ENCODE measurements at regions not wholly inside any gene's neighbourhood (a gene's known extent, or its start where the extent isn't known, plus 50 kb on each side); places are given as distances from the start of the nearest gene placed in this dataset.

DNA sequence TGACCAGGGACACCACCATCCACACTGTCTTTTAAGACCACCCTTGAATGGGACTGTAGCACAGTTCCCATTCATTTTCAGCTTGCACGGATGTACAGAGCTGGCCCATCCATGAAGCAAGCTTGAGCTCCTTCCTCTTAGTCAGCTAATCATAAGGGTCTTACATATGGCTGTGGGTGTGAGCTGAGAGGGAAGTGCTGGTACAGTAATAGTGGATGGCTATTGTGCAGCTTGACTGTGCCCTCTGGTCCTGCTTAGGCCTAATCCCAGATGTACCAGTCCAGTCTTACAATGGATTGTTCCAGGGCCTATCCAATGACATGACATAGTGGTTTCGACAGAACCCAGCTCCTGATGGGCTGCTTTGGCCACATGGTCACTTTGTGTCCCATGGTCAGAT, 96.9 kb upstream of the ZNF438 start:
- H3K27ac ChIP-seq (ENCODE audit: low read depth, low read length) = no peak overlapping the region
- no peak for ATAC-seq
- TF ChIP-seq FOSL1 (IDR thresholded peaks at IDR 0.05; ENCODE audit: low read depth) = no peak
- H3K79me2 ChIP-seq (ENCODE audit: insufficient read depth, low read length) = no peaks in the 10 kb centered on the region
- no peaks in the 10 kb centered on the region for H3K9me2 ChIP-seq (ENCODE audit: insufficient read depth)
- peaks cover 5 to 9% of the 10 kb centered on the region in 2 experiments; a peak in 2 of 4 replicates for H3K4me1 ChIP-seq (ENCODE audit: control insufficient read depth in 1 of 2, insufficient read depth in 2 of 2, low read length in 2 of 2)
- ChIA-PET POLR2A (no interaction called here), RAD21 (ENCODE audit: low non-redundant PET in 1 of 2, low total read pairs in 2 of 2, uncharacterized antibody in 2 of 2, unreplicated experiment in 2 of 2) (no interaction called here), CTCF (no interaction called here)
- no peaks in the 10 kb centered on the region for H3K27me3 ChIP-seq (ENCODE audit: insufficient read depth, low read length)
- H3K9me3 ChIP-seq (ENCODE audit: control insufficient read depth in 1 of 2, insufficient read depth in 1 of 2, low read depth in 1 of 2, low read length in 2 of 2) = no peaks in the 10 kb centered on the region
- no peak overlapping the region for H3K4me3 ChIP-seq (replicated peaks in 1 of 2; ENCODE audit: low read depth in 1 of 2, low read length in 2 of 2)
- H2AFZ ChIP-seq (ENCODE audit: low read depth, low read length, poor library complexity, severe bottlenecking) = no peak overlapping the region
- no peak for DNase-seq (ENCODE audit: low read depth, low spot score)
- no peak overlapping the region for H3K9ac ChIP-seq (ENCODE audit: low read length)
- intact Hi-C loops (cut with micrococcal nuclease) = no loop called here
- no peaks in the 10 kb centered on the region for H4K20me1 ChIP-seq (ENCODE audit: insufficient read depth)
- H3K4me2 ChIP-seq (ENCODE audit: low read length) = no peak overlapping the region
- no peaks in the 10 kb centered on the region for H3K36me3 ChIP-seq (ENCODE audit: control insufficient read depth in 1 of 2, insufficient read depth in 2 of 2, low read length in 2 of 2)
- no TSS peak for BruUV-seq (replicated peaks)

DNA sequence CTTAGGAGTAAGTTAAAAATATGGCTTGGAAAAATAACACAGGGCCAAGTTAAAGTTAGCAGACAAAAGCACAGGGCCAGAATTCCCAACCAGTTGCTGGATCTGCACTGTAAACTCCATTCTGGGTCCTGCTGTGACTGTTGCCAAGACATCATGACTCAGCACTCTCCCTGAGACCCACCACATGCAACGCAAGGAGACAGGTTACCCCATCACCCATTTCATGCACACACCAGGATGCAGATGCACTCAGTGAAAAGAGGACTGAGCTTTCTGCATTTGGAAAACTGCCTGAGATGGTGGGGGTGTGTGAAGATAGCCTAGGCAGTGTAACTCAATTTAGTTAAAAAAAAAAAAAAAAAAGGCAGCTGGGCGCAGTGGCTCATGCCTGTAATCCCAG, 97.6 kb upstream of the ZNF438 start:
- no peak overlapping the region for H3K9ac ChIP-seq (ENCODE audit: low read length)
- DNase-seq (ENCODE audit: low read depth, low spot score) (no peak), ATAC-seq (no peak)
- CTCF ChIA-PET = no interaction called here
- H2AFZ ChIP-seq (ENCODE audit: low read depth, low read length, poor library complexity, severe bottlenecking) = peak overlapping the region; percentile 31
- H3K27ac ChIP-seq (ENCODE audit: low read depth, low read length) = no peak overlapping the region
- H3K4me3 ChIP-seq (replicated peaks in 1 of 2; ENCODE audit: low read depth in 1 of 2, low read length in 2 of 2) = no peak overlapping the region
- POLR2A ChIA-PET = no interaction called here
- RAD21 ChIA-PET (ENCODE audit: low non-redundant PET in 1 of 2, low total read pairs in 2 of 2, uncharacterized antibody in 2 of 2, unreplicated experiment in 2 of 2) = no interaction called here
- H3K9me3 ChIP-seq (ENCODE audit: control insufficient read depth in 1 of 2, insufficient read depth in 1 of 2, low read depth in 1 of 2, low read length in 2 of 2) = no peaks in the 10 kb centered on the region
- no peaks in the 10 kb centered on the region for H3K36me3 ChIP-seq (ENCODE audit: control insufficient read depth in 1 of 2, insufficient read depth in 2 of 2, low read length in 2 of 2)
- no peaks in the 10 kb centered on the region for H3K27me3 ChIP-seq (ENCODE audit: insufficient read depth, low read length)
- no peaks in the 10 kb centered on the region for H3K79me2 ChIP-seq (ENCODE audit: insufficient read depth, low read length)
- H3K4me1 ChIP-seq (ENCODE audit: control insufficient read depth in 1 of 2, insufficient read depth in 2 of 2, low read length in 2 of 2) = peaks cover 6 to 15% of the 10 kb centered on the region in 2 experiments; a peak in 3 of 4 replicates
- no peaks in the 10 kb centered on the region for H4K20me1 ChIP-seq (ENCODE audit: insufficient read depth)
- intact Hi-C loops (cut with micrococcal nuclease) = no loop called here
- no peaks in the 10 kb centered on the region for H3K9me2 ChIP-seq (ENCODE audit: insufficient read depth)
- H3K4me2 ChIP-seq (ENCODE audit: low read length) = no peak overlapping the region
- BruUV-seq (replicated peaks) = no TSS peak
- TF ChIP-seq, protein P1, sequence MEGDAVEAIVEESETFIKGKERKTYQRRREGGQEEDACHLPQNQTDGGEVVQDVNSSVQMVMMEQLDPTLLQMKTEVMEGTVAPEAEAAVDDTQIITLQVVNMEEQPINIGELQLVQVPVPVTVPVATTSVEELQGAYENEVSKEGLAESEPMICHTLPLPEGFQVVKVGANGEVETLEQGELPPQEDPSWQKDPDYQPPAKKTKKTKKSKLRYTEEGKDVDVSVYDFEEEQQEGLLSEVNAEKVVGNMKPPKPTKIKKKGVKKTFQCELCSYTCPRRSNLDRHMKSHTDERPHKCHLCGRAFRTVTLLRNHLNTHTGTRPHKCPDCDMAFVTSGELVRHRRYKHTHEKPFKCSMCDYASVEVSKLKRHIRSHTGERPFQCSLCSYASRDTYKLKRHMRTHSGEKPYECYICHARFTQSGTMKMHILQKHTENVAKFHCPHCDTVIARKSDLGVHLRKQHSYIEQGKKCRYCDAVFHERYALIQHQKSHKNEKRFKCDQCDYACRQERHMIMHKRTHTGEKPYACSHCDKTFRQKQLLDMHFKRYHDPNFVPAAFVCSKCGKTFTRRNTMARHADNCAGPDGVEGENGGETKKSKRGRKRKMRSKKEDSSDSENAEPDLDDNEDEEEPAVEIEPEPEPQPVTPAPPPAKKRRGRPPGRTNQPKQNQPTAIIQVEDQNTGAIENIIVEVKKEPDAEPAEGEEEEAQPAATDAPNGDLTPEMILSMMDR (IDR thresholded peaks at IDR 0.05 in 2 of 3, conservative IDR thresholded peaks at IDR 0.05 in 1 of 3; ENCODE audit: borderline replicate concordance in 1 of 3, insufficient read depth in 1 of 3, low read depth in 2 of 3, low read length in 2 of 3) = no peak
- TF ChIP-seq SRF (IDR thresholded peaks at IDR 0.05; ENCODE audit: low read depth) (no peak), FOSL1 (IDR thresholded peaks at IDR 0.05; ENCODE audit: low read depth) (no peak), POLR2AphosphoS5 (IDR thresholded peaks at IDR 0.05; ENCODE audit: low read depth, low read length) (no peak), POLR2A (IDR thresholded peaks at IDR 0.05; ENCODE audit: borderline replicate concordance, extremely low read depth, insufficient read depth, insufficient read length) (no peak), EGR1 (IDR thresholded peaks at IDR 0.05; ENCODE audit: low read depth) (no peak), ZNF274 (IDR thresholded peaks at IDR 0.05; ENCODE audit: low read depth, low read length) (no peak), SIN3A (IDR thresholded peaks at IDR 0.05; ENCODE audit: low read depth) (no peak), CBX3 (IDR thresholded peaks at IDR 0.05; ENCODE audit: low read depth) (no peak), EZH2 (IDR thresholded peaks at IDR 0.05) (no peak)
- TF ChIP-seq, protein P2, sequence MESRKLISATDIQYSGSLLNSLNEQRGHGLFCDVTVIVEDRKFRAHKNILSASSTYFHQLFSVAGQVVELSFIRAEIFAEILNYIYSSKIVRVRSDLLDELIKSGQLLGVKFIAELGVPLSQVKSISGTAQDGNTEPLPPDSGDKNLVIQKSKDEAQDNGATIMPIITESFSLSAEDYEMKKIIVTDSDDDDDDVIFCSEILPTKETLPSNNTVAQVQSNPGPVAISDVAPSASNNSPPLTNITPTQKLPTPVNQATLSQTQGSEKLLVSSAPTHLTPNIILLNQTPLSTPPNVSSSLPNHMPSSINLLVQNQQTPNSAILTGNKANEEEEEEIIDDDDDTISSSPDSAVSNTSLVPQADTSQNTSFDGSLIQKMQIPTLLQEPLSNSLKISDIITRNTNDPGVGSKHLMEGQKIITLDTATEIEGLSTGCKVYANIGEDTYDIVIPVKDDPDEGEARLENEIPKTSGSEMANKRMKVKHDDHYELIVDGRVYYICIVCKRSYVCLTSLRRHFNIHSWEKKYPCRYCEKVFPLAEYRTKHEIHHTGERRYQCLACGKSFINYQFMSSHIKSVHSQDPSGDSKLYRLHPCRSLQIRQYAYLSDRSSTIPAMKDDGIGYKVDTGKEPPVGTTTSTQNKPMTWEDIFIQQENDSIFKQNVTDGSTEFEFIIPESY (IDR thresholded peaks at IDR 0.05; ENCODE audit: extremely low read depth, insufficient replicate concordance, low read length) = no peak
- TF ChIP-seq, protein P3, sequence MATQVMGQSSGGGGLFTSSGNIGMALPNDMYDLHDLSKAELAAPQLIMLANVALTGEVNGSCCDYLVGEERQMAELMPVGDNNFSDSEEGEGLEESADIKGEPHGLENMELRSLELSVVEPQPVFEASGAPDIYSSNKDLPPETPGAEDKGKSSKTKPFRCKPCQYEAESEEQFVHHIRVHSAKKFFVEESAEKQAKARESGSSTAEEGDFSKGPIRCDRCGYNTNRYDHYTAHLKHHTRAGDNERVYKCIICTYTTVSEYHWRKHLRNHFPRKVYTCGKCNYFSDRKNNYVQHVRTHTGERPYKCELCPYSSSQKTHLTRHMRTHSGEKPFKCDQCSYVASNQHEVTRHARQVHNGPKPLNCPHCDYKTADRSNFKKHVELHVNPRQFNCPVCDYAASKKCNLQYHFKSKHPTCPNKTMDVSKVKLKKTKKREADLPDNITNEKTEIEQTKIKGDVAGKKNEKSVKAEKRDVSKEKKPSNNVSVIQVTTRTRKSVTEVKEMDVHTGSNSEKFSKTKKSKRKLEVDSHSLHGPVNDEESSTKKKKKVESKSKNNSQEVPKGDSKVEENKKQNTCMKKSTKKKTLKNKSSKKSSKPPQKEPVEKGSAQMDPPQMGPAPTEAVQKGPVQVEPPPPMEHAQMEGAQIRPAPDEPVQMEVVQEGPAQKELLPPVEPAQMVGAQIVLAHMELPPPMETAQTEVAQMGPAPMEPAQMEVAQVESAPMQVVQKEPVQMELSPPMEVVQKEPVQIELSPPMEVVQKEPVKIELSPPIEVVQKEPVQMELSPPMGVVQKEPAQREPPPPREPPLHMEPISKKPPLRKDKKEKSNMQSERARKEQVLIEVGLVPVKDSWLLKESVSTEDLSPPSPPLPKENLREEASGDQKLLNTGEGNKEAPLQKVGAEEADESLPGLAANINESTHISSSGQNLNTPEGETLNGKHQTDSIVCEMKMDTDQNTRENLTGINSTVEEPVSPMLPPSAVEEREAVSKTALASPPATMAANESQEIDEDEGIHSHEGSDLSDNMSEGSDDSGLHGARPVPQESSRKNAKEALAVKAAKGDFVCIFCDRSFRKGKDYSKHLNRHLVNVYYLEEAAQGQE (IDR thresholded peaks at IDR 0.05; ENCODE audit: low read depth) = no peak
- TF ChIP-seq, protein P4, sequence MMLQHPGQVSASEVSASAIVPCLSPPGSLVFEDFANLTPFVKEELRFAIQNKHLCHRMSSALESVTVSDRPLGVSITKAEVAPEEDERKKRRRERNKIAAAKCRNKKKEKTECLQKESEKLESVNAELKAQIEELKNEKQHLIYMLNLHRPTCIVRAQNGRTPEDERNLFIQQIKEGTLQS (IDR thresholded peaks at IDR 0.05) = no peak
- TF ChIP-seq, protein P5, sequence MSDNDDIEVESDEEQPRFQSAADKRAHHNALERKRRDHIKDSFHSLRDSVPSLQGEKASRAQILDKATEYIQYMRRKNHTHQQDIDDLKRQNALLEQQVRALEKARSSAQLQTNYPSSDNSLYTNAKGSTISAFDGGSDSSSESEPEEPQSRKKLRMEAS (IDR thresholded peaks at IDR 0.05) = no peak
